IMR-90 (cell line): ENCODE measurements at regions not wholly inside any gene's neighbourhood (a gene's known extent, or its start where the extent isn't known, plus 50 kb on each side); places are given as distances from the start of the nearest gene placed in this dataset.

Source experiments
- BHLHE40 ChIP-seq: fragments of 150-350 bp; IDR thresholded peaks from 2 replicates; pipeline ENCODE4 v1.6.1; 2016; ENCODE audit warnings: mild to moderate bottlenecking, low read depth, low read length
- CEBPB ChIP-seq: IDR thresholded peaks from 2 replicates; pipeline ENCODE4 v1.6.1; 2012; ENCODE audit warnings: low read depth, low read length, improper control_type of control experiment
- CHD1 ChIP-seq: IDR thresholded peaks from 2 replicates; pipeline ENCODE4 v1.6.1; 2012; ENCODE audit warnings: low read depth, low read length, improper control_type of control experiment
- CTCF ChIP-seq: conservative IDR thresholded peaks from 2 replicates; pipeline ENCODE4 v1.5.1; 2012; ENCODE audit warnings: mild to moderate bottlenecking, low read depth, low read length, improper control_type of control experiment
- ELK1 ChIP-seq: fragments of 150-350 bp; IDR thresholded peaks from 2 replicates; pipeline ENCODE4 v1.6.1; 2016; ENCODE audit warnings: low read depth, mild to moderate bottlenecking, low read length, moderate library complexity, borderline replicate concordance
- FOS ChIP-seq: fragments of 150-350 bp; IDR thresholded peaks from 2 replicates; pipeline ENCODE4 v1.6.1; 2016; ENCODE audit warnings: low read depth, low read length
- MAZ ChIP-seq: IDR thresholded peaks from 2 replicates; pipeline ENCODE4 v1.6.1; 2012; ENCODE audit warnings: low read depth, mild to moderate bottlenecking, low read length, improper control_type of control experiment, moderate library complexity, borderline replicate concordance
- POLR2A ChIP-seq: IDR thresholded peaks from 2 replicates; pipeline ENCODE4 v1.6.1; 2012; ENCODE audit warnings: mild to moderate bottlenecking, low read depth, low read length
- RAD21 ChIP-seq: IDR thresholded peaks from 2 replicates; pipeline ENCODE4 v1.6.1; 2012; ENCODE audit warnings: low read length, improper control_type of control experiment
- RCOR1 ChIP-seq: IDR thresholded peaks from 2 replicates; pipeline ENCODE4 v1.6.1; 2012; ENCODE audit warnings: mild to moderate bottlenecking, low read length, improper control_type of control experiment; ENCODE audit not compliant: insufficient replicate concordance
- RFX5 ChIP-seq: IDR thresholded peaks from 2 replicates; pipeline ENCODE4 v1.8.0; 2012; ENCODE audit warnings: low read depth, mild to moderate bottlenecking, low read length, moderate library complexity
- USF2 ChIP-seq: fragments of 150-350 bp; IDR thresholded peaks from 2 replicates; pipeline ENCODE4 v1.6.1; 2017; ENCODE audit warnings: mild to moderate bottlenecking, antibody characterized with exemption, low read length, low read depth

GRCh38 chr4:134539729-134540231, 338.2 kb upstream of the PABPC4L start:
- TF ChIP-seq CTCF (no peak), BHLHE40 (no peak), CHD1 (no peak), RAD21 (no peak), POLR2A (no peak), USF2 (no peak), RCOR1 (no peak), MAZ (no peak), CEBPB (no peak), ELK1 (no peak), RFX5 (no peak), FOS (no peak)
